K562 (cell line): ENCODE measurements at regions not wholly inside any gene's neighbourhood (a gene's known extent, or its start where the extent isn't known, plus 50 kb on each side); places are given as distances from the start of the nearest gene placed in this dataset.

Experiments
- CEBPG ChIP-seq, 3 experiments: fragments of 200-800 bp in 1 of 3; sonication (Bioruptor generic) in 1 of 3; sonication (generic) in 1 of 3; formaldehyde crosslinking in 1 of 3; IDR thresholded peaks in 2 of 3; conservative IDR thresholded peaks in 1 of 3; 2 replicates each; pipeline versions ENCODE4 v1.6.1 to v1.8.0; 2016 to 2022; ENCODE audit warnings: missing compliant biosample characterization in 2 of 3, missing genetic modification characterization in 2 of 3, mild to moderate bottlenecking in 1 of 3, missing genetic modification reagents in 1 of 3
- ETV1 ChIP-seq: fragments of 450-650 bp; conservative IDR thresholded peaks from 2 replicates; pipeline ENCODE4 v1.6.1; 2016; ENCODE audit warnings: missing genetic modification characterization, control low read depth, low read depth, missing compliant biosample characterization
- NCOA6 ChIP-seq: fragments of 450-650 bp; IDR thresholded peaks from 2 replicates; pipeline ENCODE4 v1.6.1; 2017; ENCODE audit warnings: mild to moderate bottlenecking
- NFRKB ChIP-seq: fragments of 450-650 bp; IDR thresholded peaks from 2 replicates; pipeline ENCODE4 v1.6.1; 2016; ENCODE audit warnings: low read depth
- NR2F6 ChIP-seq: fragments of 450-650 bp; formaldehyde crosslinking; IDR thresholded peaks from 2 replicates; pipeline ENCODE4 v1.4.0; 2020; ENCODE audit warnings: mild to moderate bottlenecking
- PTBP1 ChIP-seq: fragments of 200-400 bp; formaldehyde crosslinking; IDR thresholded peaks from 2 replicates; pipeline ENCODE4 v1.6.1; 2017; ENCODE audit warnings: low read depth, low read length
- PURB ChIP-seq: sonication (generic); formaldehyde crosslinking; IDR thresholded peaks from 2 replicates; pipeline ENCODE4 v1.9.0; 2021; ENCODE audit warnings: low read depth, mild to moderate bottlenecking, missing genetic modification reagents
- RCOR1 ChIP-seq, 2 experiments: IDR thresholded peaks; 2 replicates each; pipeline ENCODE4 v1.6.1; 2012; ENCODE audit warnings: low read depth in 2 of 2, low read length in 2 of 2, borderline replicate concordance in 1 of 2, improper control_type of control experiment in 1 of 2
- RFX5 ChIP-seq: IDR thresholded peaks from 2 replicates; pipeline ENCODE4 v1.6.1; 2011; ENCODE audit warnings: low read depth, mild to moderate bottlenecking, improper control_type of control experiment, low read length
- ZFX ChIP-seq: sonication (generic); formaldehyde crosslinking; IDR thresholded peaks from 2 replicates; pipeline ENCODE4 v1.8.0; 2022; ENCODE audit warnings: mild to moderate bottlenecking, missing genetic modification reagents, moderate library complexity
- ZNF184 ChIP-seq: sonication (generic); formaldehyde crosslinking; IDR thresholded peaks from 2 replicates; pipeline ENCODE4 v1.5.0; 2020; ENCODE audit warnings: missing genetic modification reagents
- ZNF274 ChIP-seq: IDR thresholded peaks from 2 replicates; pipeline ENCODE4 v1.6.1; 2011; ENCODE audit warnings: low read depth, mild to moderate bottlenecking, low read length, moderate library complexity, borderline replicate concordance
- TF ChIP-seq, protein P1 (sequence below): sonication (generic); formaldehyde crosslinking; IDR thresholded peaks from 2 replicates; pipeline ENCODE4 v1.8.1; 2023; ENCODE audit warnings: mild to moderate bottlenecking, missing genetic modification reagents
- TF ChIP-seq, protein P2 (sequence below): fragments of 450-650 bp; IDR thresholded peaks from 2 replicates; pipeline ENCODE4 v1.6.1; 2016; ENCODE audit warnings: borderline replicate concordance

DNA sequence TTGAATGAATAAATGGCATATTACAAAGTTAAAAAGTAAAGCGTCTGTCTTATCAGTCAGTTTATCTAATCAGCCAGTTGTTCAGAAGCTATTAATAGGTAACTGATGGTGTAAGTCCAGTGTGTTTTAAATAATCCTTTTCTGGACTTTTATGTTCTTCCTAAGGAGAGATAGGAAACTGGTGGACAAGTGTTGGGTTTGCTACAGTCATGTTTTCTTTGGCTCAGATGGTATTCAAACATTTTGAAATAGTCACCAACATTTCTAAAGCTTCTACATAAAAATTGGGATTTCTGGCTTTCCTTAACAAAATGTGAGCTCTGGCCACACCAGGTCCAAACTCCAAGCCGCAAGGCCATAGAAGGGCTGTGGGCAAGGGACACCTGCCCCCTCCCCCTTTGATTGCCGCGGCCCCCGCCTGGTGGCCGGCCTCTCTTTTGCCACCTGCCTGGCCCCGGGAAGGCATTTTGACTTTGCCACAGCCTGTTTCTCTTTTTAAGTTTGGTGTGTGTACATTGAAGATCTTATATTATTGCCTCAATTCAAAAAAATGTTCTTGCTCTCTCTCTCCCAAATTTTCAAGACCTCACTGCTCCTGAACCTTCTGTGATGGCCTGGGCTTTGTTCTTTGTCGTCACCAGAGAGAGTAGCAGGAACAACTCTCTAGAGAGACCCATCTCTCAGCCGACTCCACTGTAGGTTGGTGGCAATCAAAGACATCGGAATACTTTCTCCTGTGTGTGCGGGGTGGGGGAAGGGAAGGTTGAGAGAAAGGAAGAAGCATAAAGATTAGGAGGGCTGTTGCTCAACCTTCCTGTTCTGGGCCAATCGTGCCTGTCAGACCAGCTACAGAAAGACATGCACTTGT lies 84.0 kb upstream of the ZNF217 start (continued):
- TF ChIP-seq, protein P1, sequence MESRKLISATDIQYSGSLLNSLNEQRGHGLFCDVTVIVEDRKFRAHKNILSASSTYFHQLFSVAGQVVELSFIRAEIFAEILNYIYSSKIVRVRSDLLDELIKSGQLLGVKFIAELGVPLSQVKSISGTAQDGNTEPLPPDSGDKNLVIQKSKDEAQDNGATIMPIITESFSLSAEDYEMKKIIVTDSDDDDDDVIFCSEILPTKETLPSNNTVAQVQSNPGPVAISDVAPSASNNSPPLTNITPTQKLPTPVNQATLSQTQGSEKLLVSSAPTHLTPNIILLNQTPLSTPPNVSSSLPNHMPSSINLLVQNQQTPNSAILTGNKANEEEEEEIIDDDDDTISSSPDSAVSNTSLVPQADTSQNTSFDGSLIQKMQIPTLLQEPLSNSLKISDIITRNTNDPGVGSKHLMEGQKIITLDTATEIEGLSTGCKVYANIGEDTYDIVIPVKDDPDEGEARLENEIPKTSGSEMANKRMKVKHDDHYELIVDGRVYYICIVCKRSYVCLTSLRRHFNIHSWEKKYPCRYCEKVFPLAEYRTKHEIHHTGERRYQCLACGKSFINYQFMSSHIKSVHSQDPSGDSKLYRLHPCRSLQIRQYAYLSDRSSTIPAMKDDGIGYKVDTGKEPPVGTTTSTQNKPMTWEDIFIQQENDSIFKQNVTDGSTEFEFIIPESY (CRISPR knock-in tag) = no peak; the same call in 1 of the 2 replicates
- TF ChIP-seq ZNF274 = no peak
- no peak for TF ChIP-seq NR2F6 (CRISPR knock-in tag)
- TF ChIP-seq, protein P2, sequence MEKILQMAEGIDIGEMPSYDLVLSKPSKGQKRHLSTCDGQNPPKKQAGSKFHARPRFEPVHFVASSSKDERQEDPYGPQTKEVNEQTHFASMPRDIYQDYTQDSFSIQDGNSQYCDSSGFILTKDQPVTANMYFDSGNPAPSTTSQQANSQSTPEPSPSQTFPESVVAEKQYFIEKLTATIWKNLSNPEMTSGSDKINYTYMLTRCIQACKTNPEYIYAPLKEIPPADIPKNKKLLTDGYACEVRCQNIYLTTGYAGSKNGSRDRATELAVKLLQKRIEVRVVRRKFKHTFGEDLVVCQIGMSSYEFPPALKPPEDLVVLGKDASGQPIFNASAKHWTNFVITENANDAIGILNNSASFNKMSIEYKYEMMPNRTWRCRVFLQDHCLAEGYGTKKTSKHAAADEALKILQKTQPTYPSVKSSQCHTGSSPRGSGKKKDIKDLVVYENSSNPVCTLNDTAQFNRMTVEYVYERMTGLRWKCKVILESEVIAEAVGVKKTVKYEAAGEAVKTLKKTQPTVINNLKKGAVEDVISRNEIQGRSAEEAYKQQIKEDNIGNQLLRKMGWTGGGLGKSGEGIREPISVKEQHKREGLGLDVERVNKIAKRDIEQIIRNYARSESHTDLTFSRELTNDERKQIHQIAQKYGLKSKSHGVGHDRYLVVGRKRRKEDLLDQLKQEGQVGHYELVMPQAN = peak; percentile 20; the same call in 1 of the 2 replicates
- no peak for TF ChIP-seq PTBP1
- 0 out of 2 replicates have a peak, but pooled peaks have one; percentile 81 for TF ChIP-seq NFRKB
- TF ChIP-seq ETV1 (tag) = peak; percentile 96
- TF ChIP-seq ZFX (CRISPR knock-in tag) = no peak
- peak; percentile 87 for TF ChIP-seq CEBPG (CRISPR knock-in tag; IDR thresholded peaks at IDR 0.05)
- peak; percentile 91 to 96 for TF ChIP-seq CEBPG (tag; conservative IDR thresholded peaks at IDR 0.05 in 1 of 2, IDR thresholded peaks at IDR 0.05 in 1 of 2)
- no peak for TF ChIP-seq ZNF184 (CRISPR knock-in tag)
- TF ChIP-seq RFX5 = no peak
- no peak for TF ChIP-seq NCOA6
- TF ChIP-seq RCOR1 (IDR thresholded peaks at IDR 0.05; ENCODE audit: borderline replicate concordance in 1 of 2, low read depth in 2 of 2, low read length in 2 of 2) = peak; percentile 48 to 64; a peak in 3 of 4 replicates
- no peak for TF ChIP-seq PURB (CRISPR knock-in tag)
